NCI-H2196 (cell line): ENCODE measurements at regions not wholly inside any gene's neighbourhood (a gene's known extent, or its start where the extent isn't known, plus 50 kb on each side); places are given as distances from the start of the nearest gene placed in this dataset.

Experiments used
- DNase-seq: peaks from one replicate; lab custom pipeline; 2025; ENCODE audit not compliant: unreplicated experiment; lab: John Stamatoyannopoulos, UW

- no peak for DNase-seq
These were observed 221.1 kb downstream of the SNX10 start for GRCh38 chr7:26512737-26513136.

DNA sequence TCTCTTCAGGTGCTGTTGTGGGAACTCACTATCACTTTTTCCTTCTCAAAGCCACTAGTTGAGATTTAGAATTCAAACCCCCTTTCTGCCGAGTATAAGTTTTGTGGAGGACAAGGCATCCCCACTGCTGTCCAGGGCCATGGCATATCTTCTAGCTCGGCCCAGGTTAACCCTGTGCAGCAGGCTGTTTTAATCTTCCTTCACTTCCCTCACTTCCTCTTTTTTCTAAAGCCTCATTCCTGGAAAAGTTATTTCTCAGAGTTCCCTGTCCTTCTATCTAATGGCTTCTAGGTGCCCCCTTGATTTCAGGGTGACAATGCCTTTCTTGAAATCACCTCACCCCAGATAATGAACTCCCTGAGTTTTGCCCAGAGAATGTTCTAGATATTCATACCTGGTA is 222.3 kb downstream of the SNX10 start:
- DNase-seq: no peak

- DNase-seq: no peak
These were observed 223.0 kb downstream of the SNX10 start for GRCh38 chr7:26514633-26515032.

DNA sequence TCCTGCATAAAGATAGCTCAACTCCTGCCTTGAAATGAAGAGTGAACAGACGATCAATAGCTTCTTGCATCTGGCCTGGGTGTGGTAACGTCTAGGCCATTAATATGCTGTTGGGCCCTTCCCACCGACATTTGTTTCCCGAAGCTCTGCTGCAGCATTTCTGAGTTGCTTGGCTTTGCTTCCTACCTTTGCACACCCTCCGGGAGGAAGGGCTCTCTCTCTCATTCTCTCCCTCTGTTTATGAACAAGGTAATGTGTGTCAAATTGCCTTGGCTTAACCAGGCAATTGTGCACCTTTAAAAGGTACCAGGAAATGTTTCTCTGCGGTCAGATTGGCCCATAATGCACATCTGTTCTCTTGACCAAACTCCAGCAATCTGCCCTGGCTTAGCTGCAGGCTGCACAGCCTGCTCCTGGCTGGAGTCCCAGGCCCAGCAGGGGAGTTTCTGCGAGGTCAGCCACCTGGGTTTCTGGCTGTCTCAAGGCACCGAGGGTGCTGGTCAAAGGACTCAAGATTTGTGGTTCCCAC is 223.7 kb downstream of the SNX10 start:
- DNase-seq: peak; percentile 93

GRCh38 chr7:26520483-26520882 is 228.8 kb downstream of the SNX10 start:
- no peak for DNase-seq

DNA sequence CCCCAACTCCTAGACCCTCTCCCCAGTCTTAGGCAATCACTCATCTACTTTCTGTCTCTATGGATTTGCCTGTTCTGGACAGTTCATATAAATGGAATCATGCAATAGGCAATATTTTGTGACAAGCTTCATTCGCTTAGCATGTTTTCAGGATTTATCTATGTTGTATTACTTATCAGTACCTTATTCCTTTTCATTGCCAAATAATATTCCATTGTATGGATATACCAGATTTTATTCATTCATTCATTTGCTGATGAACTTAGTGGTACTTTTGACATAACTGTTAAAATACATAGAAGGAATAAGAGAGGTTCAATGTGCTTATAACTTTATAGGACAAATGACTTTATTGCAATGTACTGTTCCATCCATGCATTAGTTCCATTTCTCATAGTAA is 231.0 kb downstream of the SNX10 start:
- no peak for DNase-seq

DNA sequence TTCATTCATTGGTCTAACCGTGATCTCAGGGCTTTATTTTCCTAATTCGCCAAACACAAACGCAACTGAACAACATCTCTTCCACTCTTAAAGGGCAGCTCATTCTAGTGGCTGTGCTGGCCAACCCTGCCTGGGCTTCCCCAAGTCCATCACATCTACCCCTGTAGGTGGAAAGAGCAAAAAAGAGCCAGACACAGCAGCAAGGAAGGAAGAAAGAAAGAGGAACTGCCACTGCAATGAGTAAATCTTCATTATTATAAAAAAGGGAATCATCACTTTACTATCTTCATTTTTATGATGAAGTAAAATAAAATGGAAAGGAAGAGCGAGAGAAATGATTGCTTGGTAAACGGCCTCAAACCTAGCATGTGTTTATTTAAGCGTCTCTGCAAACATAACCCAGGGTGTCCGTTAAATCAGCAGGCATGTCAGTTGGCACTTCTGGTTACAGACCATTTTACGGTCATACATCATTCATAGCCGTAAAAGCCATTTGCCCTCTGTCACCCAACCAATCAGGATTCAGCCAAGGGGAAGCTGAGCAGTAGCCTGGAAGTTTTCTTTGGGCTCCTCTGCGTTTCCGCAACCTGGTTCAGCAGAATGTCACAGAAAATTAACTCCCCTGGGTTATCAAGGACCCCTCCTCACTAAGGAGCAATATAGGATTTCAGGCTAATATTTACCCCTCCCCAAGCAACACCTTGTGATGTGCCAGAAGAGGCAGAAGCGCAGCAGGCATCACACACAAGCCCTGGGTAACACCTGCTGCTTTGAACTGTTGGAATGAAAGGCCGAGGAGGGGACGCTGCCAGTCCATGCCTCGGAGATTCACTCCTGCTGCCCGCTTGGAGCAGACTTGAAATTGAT is 234.0 kb downstream of the SNX10 start:
- DNase-seq: peak; percentile 85

DNA sequence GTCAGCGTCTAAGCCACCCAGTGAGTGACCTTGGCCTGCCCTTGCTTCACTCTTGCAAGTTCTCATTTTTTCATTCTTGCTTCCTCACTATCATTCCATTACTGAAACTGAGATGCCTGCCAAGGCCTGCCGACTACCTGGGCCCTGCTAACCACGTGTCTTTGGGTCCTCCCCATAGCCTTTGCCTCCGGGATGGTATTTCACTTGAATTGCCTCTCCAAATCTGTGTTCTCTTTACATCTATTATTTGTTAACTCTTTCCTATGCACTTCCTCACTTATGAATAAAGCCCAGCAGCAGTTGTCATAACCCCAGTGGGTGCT is 234.6 kb downstream of the SNX10 start:
- peak; percentile 54 for DNase-seq

DNA sequence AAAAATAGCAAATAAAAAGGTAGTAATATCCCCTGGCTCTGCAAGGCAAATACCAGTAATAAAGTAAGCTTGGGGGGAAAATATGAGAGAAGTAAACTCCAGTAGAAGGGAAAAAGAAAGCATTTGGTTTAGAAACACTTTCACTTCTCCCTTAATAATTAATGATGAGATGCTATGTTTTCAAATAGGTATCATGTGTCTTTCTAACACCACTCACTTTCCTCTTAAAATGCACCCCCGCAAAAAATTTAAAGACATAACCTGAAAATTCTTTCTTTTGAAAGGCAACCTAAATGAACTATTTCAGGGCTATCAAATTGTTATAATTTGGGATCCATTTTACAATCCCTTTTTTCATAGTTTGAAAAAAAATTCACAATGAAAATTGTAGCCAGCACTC is 240.3 kb downstream of the SNX10 start:
- DNase-seq: no peak

- no peak for DNase-seq
These were observed 240.8 kb downstream of the SNX10 start for GRCh38 chr7:26532471-26532870.

DNA sequence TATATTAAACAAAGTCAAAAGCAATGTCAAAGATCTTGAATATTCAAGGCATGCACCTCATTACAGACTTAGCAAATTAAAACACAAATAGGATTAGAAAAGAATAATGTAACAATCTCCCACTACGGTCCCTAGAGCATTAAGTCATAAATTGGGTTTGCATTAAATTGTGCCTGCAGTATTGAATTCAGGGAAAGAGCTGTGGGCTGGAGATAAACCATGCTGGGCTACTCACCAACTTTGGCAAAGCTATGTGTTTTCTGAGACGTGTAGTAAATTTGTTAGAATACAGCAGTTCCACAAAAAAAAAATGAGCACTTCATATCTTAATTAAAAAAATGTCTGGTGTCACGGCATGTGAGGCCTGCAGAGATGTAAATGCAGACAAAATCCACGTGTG is 241.6 kb downstream of the SNX10 start:
- no peak for DNase-seq

DNA sequence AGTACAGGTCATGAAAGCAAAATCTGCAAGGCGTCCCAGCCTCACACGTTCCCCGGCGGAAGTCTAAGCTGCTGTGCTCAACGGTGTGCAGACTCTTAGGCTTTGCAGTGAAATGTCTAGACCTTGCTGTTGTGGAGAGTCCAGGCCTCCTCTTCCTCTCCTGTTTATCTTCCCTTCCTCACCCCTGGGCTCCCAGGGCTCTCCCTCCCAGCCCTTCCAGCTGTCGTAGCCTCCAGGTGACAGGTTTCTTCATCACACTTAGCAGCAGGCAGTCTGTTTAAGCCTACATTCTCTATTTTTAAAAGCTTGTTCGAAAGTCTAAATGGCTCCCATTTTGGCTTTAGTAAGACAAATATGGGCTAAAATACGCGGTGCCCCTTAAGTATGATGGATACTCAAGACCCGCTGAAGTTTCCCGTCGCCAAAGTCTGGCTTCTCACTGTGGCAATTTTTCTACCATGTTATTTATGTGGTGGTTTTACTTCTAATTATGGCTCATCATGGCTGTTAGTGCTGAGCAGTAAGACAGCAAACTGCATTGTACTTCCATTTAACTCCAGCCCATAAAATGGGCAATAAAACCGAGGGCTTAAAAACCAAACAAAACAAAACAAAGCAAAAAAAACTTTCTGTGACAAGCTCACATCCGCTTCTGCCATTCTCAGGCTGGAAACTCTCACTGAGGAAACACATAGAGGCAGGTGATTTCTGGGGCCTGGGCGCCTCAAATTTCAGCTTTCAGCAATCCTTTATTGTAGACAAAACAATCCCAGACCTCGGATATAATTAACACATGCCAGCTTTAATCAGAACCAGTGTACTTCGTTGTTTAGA is 243.2 kb downstream of the SNX10 start:
- peak; percentile 82 for DNase-seq

GRCh38 chr7:26535483-26536007 is 243.9 kb downstream of the SNX10 start:
- no peak for DNase-seq

GRCh38 chr7:26538216-26538615 is 246.6 kb downstream of the SNX10 start:
- no peak for DNase-seq

- DNase-seq: peak; percentile 58
These were observed 247.0 kb downstream of the SNX10 start for GRCh38 chr7:26538689-26539088.

DNA sequence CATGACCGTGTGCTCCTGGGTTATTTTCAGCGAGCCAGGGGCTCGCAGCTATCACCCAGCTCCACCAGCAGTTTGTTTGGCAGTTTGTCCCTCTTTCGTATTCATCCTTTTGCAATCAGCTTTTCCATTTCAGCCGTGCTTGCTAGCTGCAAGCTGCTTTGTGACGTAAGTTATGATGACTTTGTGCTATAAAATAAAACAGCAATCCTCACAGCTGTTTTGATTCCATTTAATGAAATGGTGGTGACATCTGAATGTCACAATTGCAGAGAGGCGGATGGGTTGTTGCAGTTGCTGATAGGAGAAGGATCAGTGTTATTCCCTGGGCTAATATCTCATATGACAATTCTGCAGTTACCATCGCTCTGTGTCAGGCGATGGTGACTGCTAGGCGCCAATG is 251.7 kb downstream of the SNX10 start:
- DNase-seq: no peak

DNA sequence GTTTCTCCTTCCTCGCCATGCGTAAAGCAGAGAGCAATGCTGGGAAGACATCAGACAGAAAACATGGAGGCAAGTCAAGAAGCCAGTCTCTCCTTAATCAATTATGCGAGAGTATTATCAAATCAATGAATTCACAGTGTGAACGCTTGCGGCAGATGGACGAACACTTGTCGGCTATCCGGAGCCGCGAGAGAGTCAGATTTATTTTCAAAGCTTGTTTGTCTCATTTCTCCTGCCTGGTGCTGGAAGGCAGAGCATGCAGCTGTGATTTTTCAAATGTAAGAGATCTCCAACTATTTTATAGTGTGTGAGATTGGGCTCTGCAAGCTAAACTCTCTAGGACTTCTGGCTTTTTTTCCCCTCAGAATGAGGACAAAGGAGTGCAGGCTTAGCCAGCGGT is 252.3 kb downstream of the SNX10 start:
- no peak for DNase-seq

DNA sequence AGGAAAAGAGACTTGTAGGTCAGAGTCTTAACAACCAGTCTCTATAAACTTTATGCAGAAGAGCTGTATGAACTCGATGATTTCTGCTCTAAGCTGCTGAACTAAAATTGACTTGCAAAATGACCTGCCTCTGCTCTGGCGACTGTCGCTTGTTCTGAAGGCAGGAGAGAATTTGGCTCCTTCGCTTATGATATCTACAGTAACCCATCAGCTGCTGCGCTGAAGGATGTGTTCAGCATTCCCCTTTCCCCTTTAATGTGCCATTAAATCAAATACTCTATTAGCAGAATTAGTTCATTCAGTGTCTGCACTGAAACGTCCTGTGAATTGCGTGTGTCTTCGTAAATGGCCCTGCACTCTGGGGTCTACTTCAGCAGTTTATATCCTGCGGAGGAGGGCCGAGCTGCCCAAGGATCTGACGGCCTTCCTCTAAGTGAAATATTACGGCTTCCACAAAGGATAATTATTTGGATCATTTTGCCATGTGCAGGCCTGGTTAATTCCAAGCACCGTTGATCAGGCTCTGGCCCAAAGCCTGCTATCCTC is 254.9 kb downstream of the SNX10 start:
- no peak for DNase-seq

- DNase-seq: no peak
These were observed 255.5 kb downstream of the SNX10 start for GRCh38 chr7:26547156-26547555.

GRCh38 chr7:26549281-26549944 is 257.8 kb downstream of the SNX10 start:
- DNase-seq: peak; percentile 94

GRCh38 chr7:26550492-26550891 is 258.8 kb downstream of the SNX10 start:
- peak; percentile 88 for DNase-seq
